ENCODE measurements at regions not wholly inside any gene's neighbourhood (a gene's known extent, or its start where the extent isn't known, plus 50 kb on each side); places are given as distances from the start of the nearest gene placed in this dataset.

DNA sequence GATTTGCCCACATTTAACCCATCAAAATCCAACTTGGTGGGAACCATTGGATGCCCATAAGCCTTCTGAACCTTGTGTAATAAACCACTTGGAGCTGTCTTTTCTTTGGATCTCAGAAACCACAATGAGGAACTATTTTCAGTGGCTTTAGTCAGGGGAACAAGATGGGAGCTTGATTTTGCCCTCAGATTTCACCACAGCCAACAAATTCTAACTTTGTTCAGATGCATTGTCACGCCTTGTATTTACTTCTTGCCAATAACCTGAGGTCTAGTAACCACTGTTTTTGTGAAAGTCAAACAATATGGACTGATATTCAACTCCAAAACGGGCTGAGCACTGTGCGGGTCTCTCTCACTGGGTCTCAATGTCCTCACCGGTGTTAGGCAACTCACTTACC lies 508.2 kb downstream of the TNS1 start:
- Histone ChIP-seq H3K9ac (no peak overlapping the region), H3K27me3 (ENCODE audit: insufficient read depth) (no peaks in the 10 kb centered on the region), H3K4me1 (ENCODE audit: control insufficient read depth in 1 of 2, insufficient read depth in 2 of 2, low read depth in 1 of 2, low read length in 1 of 2) (no peaks in the 10 kb centered on the region), H3K9me2 (no peaks in the 10 kb centered on the region), H3K4me3 (ENCODE audit: low read depth in 2 of 2, low read length in 1 of 2) (no peak overlapping the region), H3K27ac (ENCODE audit: low read depth in 2 of 2, low read length in 1 of 2) (no peak overlapping the region), H3F3A (replicated peaks; ENCODE audit: insufficient read depth) (no peaks in the 10 kb centered on the region), H4K20me1 (ENCODE audit: insufficient read depth) (no peaks in the 10 kb centered on the region), H2AFZ (ENCODE audit: low read depth) (no peak overlapping the region), H3K36me3 (replicated peaks in 1 of 2; ENCODE audit: control insufficient read depth in 1 of 2, insufficient read depth in 2 of 2, low read length in 1 of 2) (no peaks in the 10 kb centered on the region), H3K9me3 (no peaks in the 10 kb centered on the region), H3K79me2 (ENCODE audit: insufficient read depth) (no peaks in the 10 kb centered on the region), H3K4me2 (no peak overlapping the region)
- POLR2A ChIA-PET: no interaction called here
- WGBS (ENCODE audit: low lambda C conversion rate): 68% methylated on average over 4 of the region's 4 CpGs
- DNase-seq: no peak
- no peak for TF ChIP-seq CHD2 (IDR thresholded peaks at IDR 0.05; ENCODE audit: low read length, partially characterized antibody)
- TF ChIP-seq, protein P1, sequence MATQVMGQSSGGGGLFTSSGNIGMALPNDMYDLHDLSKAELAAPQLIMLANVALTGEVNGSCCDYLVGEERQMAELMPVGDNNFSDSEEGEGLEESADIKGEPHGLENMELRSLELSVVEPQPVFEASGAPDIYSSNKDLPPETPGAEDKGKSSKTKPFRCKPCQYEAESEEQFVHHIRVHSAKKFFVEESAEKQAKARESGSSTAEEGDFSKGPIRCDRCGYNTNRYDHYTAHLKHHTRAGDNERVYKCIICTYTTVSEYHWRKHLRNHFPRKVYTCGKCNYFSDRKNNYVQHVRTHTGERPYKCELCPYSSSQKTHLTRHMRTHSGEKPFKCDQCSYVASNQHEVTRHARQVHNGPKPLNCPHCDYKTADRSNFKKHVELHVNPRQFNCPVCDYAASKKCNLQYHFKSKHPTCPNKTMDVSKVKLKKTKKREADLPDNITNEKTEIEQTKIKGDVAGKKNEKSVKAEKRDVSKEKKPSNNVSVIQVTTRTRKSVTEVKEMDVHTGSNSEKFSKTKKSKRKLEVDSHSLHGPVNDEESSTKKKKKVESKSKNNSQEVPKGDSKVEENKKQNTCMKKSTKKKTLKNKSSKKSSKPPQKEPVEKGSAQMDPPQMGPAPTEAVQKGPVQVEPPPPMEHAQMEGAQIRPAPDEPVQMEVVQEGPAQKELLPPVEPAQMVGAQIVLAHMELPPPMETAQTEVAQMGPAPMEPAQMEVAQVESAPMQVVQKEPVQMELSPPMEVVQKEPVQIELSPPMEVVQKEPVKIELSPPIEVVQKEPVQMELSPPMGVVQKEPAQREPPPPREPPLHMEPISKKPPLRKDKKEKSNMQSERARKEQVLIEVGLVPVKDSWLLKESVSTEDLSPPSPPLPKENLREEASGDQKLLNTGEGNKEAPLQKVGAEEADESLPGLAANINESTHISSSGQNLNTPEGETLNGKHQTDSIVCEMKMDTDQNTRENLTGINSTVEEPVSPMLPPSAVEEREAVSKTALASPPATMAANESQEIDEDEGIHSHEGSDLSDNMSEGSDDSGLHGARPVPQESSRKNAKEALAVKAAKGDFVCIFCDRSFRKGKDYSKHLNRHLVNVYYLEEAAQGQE (IDR thresholded peaks at IDR 0.05; ENCODE audit: low read depth, low read length): no peak
- CTCF ChIA-PET: no interaction called here

DNA sequence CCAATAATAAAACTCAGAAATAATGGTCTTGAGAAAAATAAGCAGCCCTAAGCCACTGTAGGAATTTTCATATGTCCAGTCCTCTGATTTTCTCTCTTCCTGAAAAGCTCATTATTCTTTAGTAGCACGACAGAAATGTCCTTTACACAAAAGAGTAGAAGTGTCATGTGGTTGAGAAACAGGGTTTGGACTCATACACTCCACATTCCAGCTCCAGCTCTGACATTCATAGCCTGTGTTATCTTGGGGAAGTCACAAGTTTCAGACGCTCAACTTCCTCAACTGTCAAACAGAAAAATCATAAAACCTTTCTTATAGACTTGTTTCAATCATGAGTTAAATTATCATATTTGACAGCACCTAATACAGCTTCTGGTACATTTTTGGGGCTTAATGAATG lies 511.5 kb downstream of the TNS1 start:
- Histone ChIP-seq H3K9ac (no peak overlapping the region), H3K79me2 (ENCODE audit: insufficient read depth) (no peaks in the 10 kb centered on the region), H3K4me3 (ENCODE audit: low read depth in 2 of 2, low read length in 1 of 2) (no peak overlapping the region), H3K9me3 (no peaks in the 10 kb centered on the region), H3K27me3 (ENCODE audit: insufficient read depth) (no peaks in the 10 kb centered on the region), H2AFZ (ENCODE audit: low read depth) (no peak overlapping the region), H3K27ac (ENCODE audit: low read depth in 2 of 2, low read length in 1 of 2) (no peak overlapping the region), H4K20me1 (ENCODE audit: insufficient read depth) (no peaks in the 10 kb centered on the region), H3K36me3 (replicated peaks in 1 of 2; ENCODE audit: control insufficient read depth in 1 of 2, insufficient read depth in 2 of 2, low read length in 1 of 2) (no peaks in the 10 kb centered on the region), H3F3A (replicated peaks; ENCODE audit: insufficient read depth) (no peaks in the 10 kb centered on the region), H3K4me2 (no peak overlapping the region), H3K4me1 (ENCODE audit: control insufficient read depth in 1 of 2, insufficient read depth in 2 of 2, low read depth in 1 of 2, low read length in 1 of 2) (peaks cover 0 to 3% of the 10 kb centered on the region in 2 experiments; a peak in 1 of 4 replicates), H3K9me2 (no peaks in the 10 kb centered on the region)
- CTCF ChIA-PET: no interaction called here
- POLR2A ChIA-PET: no interaction called here
- TF ChIP-seq GABPA (IDR thresholded peaks at IDR 0.05; ENCODE audit: low read depth): no peak
- TF ChIP-seq NRF1 (IDR thresholded peaks at IDR 0.05; ENCODE audit: low read depth, low read length): no peak
- no peak for TF ChIP-seq POLR2AphosphoS5 (IDR thresholded peaks at IDR 0.05; ENCODE audit: low read depth, low read length)
- TF ChIP-seq MXI1 (IDR thresholded peaks at IDR 0.05; ENCODE audit: low read depth, low read length): no peak
- TF ChIP-seq SIN3A (IDR thresholded peaks at IDR 0.05; ENCODE audit: borderline replicate concordance, low read depth, low read length): no peak
- 67% methylated on average over 2 of the region's 2 CpGs for WGBS (ENCODE audit: low lambda C conversion rate)
- DNase-seq: no peak
